Mesothelial cell of epicardium (in vitro differentiated cells): ENCODE measurements at regions not wholly inside any gene's neighbourhood (a gene's known extent, or its start where the extent isn't known, plus 50 kb on each side); places are given as distances from the start of the nearest gene placed in this dataset.
"Not testable (repeated sequence)": the region's sequence is repeated elsewhere in the genome, so short reads cannot be mapped to it uniquely, and the experiment has no call there.

ENCODE experiments used
- DNase-seq, 2 experiments: peaks; one replicate each; pipeline ENCODE4 v3.0.0; 2021; ENCODE audit warnings: low spot score in 2 of 2; ENCODE audit not compliant: unreplicated experiment in 2 of 2
- H3K27ac Mint-ChIP-seq: 2 replicates; pipeline ENCODE4 v1.8.0; 2021; ENCODE audit warnings: mixed read lengths
- H3K27me3 Mint-ChIP-seq: 2 replicates; pipeline ENCODE4 v1.8.0; 2021; ENCODE audit warnings: low read depth, mixed read lengths
- H3K36me3 Mint-ChIP-seq: 2 replicates; pipeline ENCODE4 v1.8.0; 2021; ENCODE audit warnings: mixed read lengths
- H3K4me1 Mint-ChIP-seq: 2 replicates; pipeline ENCODE4 v1.8.0; 2021; ENCODE audit warnings: mixed read lengths
- H3K4me3 Mint-ChIP-seq: 2 replicates; pipeline ENCODE4 v1.8.0; 2021; ENCODE audit warnings: mild to moderate bottlenecking, moderate library complexity, mixed read lengths
- H3K9me3 Mint-ChIP-seq: 2 replicates; pipeline ENCODE4 v1.8.0; 2021; ENCODE audit warnings: mixed read lengths
- TF ChIP-seq, protein P1 (sequence below): fragments of 200-600 bp; sonication (generic); IDR thresholded peaks from one replicate; pipeline ENCODE4 v1.5.0; 2021; ENCODE audit warnings: antibody characterized with exemption; ENCODE audit not compliant: unreplicated experiment

DNA sequence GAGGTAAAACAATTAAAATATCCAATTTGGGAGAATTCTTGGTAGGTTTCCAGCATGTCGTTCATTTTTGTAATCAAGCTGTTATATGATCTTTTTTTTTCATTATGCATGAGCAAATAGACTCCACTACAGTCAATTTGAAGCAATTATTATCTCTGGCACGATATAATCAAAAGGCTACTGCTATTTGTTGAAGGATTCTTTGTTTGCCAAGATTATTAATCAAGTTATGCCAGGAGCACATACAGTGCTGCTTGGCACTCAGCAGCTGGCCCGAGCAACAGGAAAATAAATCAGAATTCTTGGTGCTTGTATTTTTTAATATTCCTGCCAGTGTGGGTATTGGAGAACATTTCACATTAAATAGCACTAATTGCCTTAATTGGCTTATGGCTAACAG, 279.5 kb downstream of the RND3 start:
- H3K4me1 Mint-ChIP-seq: peaks cover 38% of the 10 kb centered on the region
- no peak for DNase-seq
- no peak overlapping the region for H3K4me3 Mint-ChIP-seq
- TF ChIP-seq, protein P1, sequence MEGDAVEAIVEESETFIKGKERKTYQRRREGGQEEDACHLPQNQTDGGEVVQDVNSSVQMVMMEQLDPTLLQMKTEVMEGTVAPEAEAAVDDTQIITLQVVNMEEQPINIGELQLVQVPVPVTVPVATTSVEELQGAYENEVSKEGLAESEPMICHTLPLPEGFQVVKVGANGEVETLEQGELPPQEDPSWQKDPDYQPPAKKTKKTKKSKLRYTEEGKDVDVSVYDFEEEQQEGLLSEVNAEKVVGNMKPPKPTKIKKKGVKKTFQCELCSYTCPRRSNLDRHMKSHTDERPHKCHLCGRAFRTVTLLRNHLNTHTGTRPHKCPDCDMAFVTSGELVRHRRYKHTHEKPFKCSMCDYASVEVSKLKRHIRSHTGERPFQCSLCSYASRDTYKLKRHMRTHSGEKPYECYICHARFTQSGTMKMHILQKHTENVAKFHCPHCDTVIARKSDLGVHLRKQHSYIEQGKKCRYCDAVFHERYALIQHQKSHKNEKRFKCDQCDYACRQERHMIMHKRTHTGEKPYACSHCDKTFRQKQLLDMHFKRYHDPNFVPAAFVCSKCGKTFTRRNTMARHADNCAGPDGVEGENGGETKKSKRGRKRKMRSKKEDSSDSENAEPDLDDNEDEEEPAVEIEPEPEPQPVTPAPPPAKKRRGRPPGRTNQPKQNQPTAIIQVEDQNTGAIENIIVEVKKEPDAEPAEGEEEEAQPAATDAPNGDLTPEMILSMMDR: no peak
- H3K36me3 Mint-ChIP-seq: no peaks in the 10 kb centered on the region
- H3K27me3 Mint-ChIP-seq: no peaks in the 10 kb centered on the region
- no peaks in the 10 kb centered on the region for H3K9me3 Mint-ChIP-seq
- H3K27ac Mint-ChIP-seq: no peak overlapping the region

- Mint-ChIP-seq H3K4me3 (no peak overlapping the region), H3K36me3 (no peaks in the 10 kb centered on the region), H3K9me3 (no peaks in the 10 kb centered on the region), H3K27ac (no peak overlapping the region), H3K4me1 (peaks cover 17% of the 10 kb centered on the region), H3K27me3 (no peaks in the 10 kb centered on the region)
- TF ChIP-seq, protein P1: no peak
- no peak for DNase-seq
Observed at GRCh38 chr2:150204451-150204850, 283.0 kb downstream of the RND3 start.

DNA sequence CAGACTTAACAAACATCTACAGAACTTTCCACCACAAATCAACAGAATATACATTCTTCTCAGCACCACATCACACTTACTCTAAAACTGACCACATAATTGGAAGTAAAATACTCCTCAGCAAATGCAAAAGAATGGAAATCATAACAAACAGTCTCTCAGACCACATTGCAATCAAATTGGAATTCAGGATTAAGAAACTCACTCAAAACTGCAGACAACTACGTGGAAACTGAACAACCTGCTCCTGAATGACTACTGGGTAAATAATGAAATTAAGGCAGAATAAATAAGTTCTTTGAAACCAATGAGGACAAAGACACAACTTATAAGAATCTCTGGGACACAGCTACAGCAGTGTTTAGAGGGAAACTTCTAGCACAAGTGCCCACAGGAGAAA, 292.7 kb downstream of the RND3 start:
- not testable (repeated sequence) for H3K4me3 Mint-ChIP-seq, H3K27ac Mint-ChIP-seq, H3K4me1 Mint-ChIP-seq, DNase-seq, H3K27me3 Mint-ChIP-seq, H3K36me3 Mint-ChIP-seq
- peaks cover 23% of the 10 kb centered on the region for H3K9me3 Mint-ChIP-seq

GRCh38 chr2:150192701-150193100, 294.8 kb downstream of the RND3 start:
- Mint-ChIP-seq H3K9me3 (peaks cover 27% of the 10 kb centered on the region), H3K27me3 (no peaks in the 10 kb centered on the region), H3K4me3 (no peak overlapping the region), H3K36me3 (peaks cover 7% of the 10 kb centered on the region), H3K4me1 (peaks cover 11% of the 10 kb centered on the region), H3K27ac (no peak overlapping the region)
- DNase-seq: no peak
- TF ChIP-seq, protein P1: no peak

DNA sequence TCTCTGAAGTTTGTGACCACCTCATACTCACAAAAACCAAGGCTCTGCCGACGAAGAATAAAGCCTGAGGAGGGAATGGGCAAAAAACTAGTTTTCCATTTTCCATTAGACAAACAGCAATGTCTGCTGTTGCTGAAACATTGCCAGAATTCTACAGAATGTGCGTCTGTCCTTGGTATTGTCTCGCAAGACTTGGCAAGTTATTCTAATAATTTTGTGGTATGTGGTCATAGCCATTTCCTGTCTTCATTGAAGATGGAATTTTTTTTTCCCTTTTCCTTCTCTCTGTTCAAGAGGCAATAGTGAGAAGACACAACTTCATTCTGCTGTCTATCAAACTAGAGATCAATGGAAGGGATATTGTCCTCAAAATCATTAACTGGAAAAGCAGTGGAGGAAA, 296.1 kb downstream of the RND3 start:
- TF ChIP-seq, protein P1: no peak
- peaks cover 8% of the 10 kb centered on the region for H3K36me3 Mint-ChIP-seq
- no peak for DNase-seq
- H3K27me3 Mint-ChIP-seq: no peaks in the 10 kb centered on the region
- H3K4me1 Mint-ChIP-seq: peaks cover 11% of the 10 kb centered on the region
- H3K27ac Mint-ChIP-seq: no peak overlapping the region
- no peak overlapping the region for H3K4me3 Mint-ChIP-seq
- peaks cover 19% of the 10 kb centered on the region for H3K9me3 Mint-ChIP-seq

DNA sequence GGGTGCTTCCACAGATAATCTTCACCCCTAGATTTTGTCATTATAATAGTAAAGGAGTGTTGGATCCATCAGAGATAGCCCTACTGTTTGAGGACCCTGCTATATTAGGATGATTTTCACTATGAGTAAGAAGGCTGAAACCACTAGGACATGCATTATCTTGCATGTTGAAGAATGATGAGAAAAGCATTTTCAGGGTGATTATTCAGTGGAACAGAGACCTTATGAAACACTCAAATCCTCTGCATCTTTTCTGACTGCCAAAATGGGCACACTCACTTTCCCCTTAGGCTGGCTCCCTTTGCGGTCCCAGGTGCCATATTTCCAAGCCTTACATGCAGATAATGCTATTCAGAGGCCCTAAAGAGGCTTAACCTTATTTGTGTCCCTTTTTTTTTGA, 296.9 kb downstream of the RND3 start:
- H3K9me3 Mint-ChIP-seq: peaks cover 19% of the 10 kb centered on the region
- H3K4me1 Mint-ChIP-seq: peaks cover 11% of the 10 kb centered on the region
- no peak overlapping the region for H3K27ac Mint-ChIP-seq
- TF ChIP-seq, protein P1: no peak
- no peak overlapping the region for H3K4me3 Mint-ChIP-seq
- DNase-seq: no peak
- H3K36me3 Mint-ChIP-seq: peaks cover 5% of the 10 kb centered on the region
- no peaks in the 10 kb centered on the region for H3K27me3 Mint-ChIP-seq
